G401 (cell line): ENCODE measurements at regions not wholly inside any gene's neighbourhood (a gene's known extent, or its start where the extent isn't known, plus 50 kb on each side); places are given as distances from the start of the nearest gene placed in this dataset.
A peak's percentile ranks its signal among the peaks of the same experiment; 100 is the strongest.

Experiments
- DNase-seq: peaks from one replicate; pipeline ENCODE4 v3.0.0-alpha.2; 2015; ENCODE audit warnings: low spot score
- in situ Hi-C: cut with HindIII; loops from 2 replicates; pipeline ENCODE4 v1.10.0; 2016; ENCODE audit warnings: low sequenced_read_pairs, mixed read lengths

GRCh38 chr1:11338284-11338924 lies 65.4 kb downstream of the UBIAD1 start:
- DNase-seq = no peak
- in situ Hi-C loops = no loop called here

GRCh38 chr1:11339346-11340232 lies 66.6 kb downstream of the UBIAD1 start:
- no peak for DNase-seq
- in situ Hi-C loops = no loop called here

DNA sequence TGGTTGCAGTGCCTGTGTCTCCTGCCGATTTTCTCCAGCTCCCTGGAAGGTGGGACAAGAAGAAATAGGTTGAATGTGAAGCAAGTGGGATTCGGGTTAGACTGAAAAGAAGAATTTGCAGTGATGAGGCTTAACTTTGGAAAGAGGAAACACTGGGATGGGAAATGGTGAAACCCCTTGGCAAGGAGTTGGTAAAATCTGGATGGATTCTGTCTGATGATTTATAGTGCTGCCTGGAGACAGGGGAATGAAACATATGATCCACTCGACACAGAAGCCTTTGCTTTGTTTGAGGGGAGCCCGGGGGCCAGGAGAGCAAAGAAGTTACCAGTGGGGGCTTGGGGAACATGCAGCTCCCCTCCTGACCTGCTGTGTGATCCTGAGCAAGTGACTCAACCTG lies 67.2 kb downstream of the UBIAD1 start:
- no peak for DNase-seq
- in situ Hi-C loops = no loop called here

GRCh38 chr1:11341901-11342552 lies 69.0 kb downstream of the UBIAD1 start:
- in situ Hi-C loops = no loop called here
- no peak for DNase-seq

- no peak for DNase-seq
Observed at GRCh38 chr1:11342621-11343032, 69.6 kb downstream of the UBIAD1 start.

DNA sequence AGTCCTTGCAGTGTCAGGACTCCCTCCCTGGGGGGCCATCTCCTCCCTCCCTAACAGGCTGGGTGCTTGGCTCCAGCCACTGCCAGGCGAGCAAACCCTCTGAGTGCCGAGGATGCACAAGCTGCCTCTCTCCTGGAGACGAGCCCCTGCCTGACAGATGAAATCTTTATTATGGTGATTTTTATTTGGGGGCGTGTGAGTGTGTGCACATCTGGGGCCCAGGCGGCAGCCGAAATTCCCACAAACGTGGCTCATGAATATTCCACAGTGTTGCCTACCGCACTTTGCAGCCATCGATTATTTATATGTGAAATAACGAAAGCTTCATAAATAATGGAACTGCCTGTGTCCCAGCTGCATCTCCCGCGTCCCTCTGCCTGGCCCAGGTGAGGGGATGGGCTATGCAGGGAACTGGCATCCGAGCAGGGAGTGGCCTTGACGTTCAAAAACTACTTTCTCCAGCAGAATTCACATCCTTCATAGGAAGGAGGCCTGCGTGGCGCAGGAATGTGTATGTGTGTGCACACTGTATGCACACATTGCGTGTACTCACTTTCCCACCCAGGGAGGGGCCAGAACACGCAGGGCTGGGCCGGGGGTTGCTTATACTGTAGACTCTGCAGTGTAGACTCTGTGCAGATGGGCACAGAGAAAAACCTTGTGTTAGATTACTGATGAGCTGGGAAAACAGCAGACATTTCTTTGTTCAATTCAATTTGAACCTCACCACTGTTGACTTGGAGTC lies 73.1 kb downstream of the UBIAD1 start:
- in situ Hi-C loops = no loop called here

More at GRCh38 chr1:11342621-11343032, 69.6 kb downstream of the UBIAD1 start:
- in situ Hi-C loops = no loop called here

DNA sequence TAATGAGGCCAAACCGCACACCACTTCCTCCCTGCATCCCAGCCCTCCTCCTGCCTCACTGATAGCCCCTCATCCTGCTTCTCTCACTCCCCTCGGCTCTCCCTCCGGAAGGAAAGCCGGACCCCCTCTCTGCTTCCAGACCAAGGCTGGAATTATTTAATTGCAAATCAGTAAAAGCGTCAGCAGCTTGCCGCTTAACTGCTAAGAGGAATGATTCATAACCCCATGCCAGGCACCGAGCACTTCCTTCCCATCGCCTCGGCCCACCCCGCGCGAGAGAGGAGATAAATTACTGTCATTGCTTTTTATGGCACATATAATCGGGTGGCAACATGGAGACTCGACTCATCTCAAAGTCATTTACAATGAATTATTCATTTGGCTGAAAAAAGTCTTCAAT lies 77.3 kb downstream of the UBIAD1 start:
- DNase-seq = no peak
- in situ Hi-C loops = no loop called here

More for the DNA sequence above, 73.1 kb downstream of the UBIAD1 start:
- DNase-seq = no peak

- in situ Hi-C loops = no loop called here
Observed at GRCh38 chr1:11352058-11352715, 79.2 kb downstream of the UBIAD1 start.

DNA sequence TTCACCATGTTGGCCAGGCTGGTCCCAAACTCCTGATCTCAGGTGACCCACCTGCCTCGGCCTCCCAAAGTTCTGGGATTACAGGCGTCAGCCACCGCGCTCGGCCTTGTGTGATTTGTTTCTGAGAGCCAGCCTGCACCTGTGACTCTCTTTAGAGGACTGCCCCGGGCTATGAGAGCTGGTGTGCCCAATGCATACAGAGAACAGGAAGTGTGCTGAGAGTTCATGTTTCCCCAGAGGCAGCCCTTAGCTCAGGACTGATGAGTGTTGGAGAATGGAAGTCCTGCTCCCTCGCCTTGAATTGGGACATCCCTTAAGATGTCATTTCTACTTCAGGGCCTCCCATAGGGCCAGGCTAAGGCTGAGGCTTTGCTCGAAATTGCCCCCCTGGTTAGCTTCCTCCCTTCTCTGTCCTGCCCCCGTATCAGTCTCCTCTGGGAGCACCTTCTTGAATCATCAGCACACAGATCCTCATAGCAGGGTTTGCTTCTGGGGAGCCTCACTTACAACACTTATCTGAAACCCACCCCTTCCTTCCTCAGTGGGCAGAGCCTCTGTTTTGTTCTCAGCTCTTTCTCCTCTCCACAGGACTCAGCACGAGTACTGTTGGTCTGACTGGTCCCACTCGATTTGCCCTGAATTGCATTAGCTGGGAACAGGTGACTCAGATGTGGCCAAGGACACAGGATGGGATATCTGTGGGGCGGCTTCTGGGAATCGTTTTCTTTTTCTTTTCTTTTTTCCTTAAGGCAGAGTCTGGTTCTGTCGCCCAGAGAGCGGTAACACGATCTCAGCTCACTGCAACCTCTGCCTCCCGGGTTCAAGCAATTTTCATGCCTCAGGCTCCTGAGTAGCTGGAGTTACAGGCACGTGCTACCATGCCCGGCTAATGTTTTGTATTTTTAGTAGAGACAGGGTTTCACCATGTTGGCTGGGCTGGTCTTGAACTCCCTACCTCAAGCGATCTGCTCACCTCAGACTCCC lies 80.1 kb downstream of the UBIAD1 start:
- in situ Hi-C loops = no loop called here
- no peak for DNase-seq

More at GRCh38 chr1:11352058-11352715, 79.2 kb downstream of the UBIAD1 start:
- DNase-seq = no peak

DNA sequence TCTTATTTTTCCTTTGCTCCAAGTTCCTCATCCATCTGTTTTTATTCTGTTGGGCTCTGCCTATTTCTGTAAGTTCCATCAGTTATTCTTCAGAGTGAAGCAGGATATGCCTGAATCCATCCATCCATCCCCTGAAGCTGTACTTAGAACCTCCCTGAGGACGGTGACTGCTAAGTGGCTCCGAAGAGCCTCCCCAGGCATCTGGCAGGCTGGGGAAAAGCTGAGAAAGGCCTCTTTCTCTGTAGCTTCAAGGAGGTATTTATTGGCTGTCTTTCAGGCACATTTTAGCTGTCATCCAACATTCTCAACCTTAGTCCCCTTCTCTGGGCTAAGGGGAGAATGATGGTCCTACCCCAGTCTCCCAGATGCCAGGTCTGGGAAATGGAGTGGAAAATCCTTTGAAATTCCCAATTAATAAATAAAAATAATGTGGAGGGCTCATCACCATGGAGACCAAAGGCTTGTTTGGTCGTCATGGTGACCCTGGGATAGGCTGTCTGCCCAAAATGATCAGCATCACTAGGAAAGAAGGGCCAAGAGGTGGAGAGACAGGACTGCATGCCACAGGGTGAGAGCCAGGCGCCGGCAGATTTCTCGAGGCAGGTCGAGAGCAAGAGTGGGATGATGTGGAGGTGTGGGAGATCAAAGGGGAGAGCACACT lies 82.0 kb downstream of the UBIAD1 start:
- DNase-seq = no peak
- in situ Hi-C loops = no loop called here

GRCh38 chr1:11355559-11356475 lies 82.8 kb downstream of the UBIAD1 start:
- DNase-seq = peak; percentile 27
- in situ Hi-C loops = no loop called here

- in situ Hi-C loops = no loop called here
- peak; percentile 12 for DNase-seq
Observed at GRCh38 chr1:11357276-11357675, 84.3 kb downstream of the UBIAD1 start.

GRCh38 chr1:11358984-11359383 lies 86.0 kb downstream of the UBIAD1 start:
- in situ Hi-C loops = no loop called here

DNA sequence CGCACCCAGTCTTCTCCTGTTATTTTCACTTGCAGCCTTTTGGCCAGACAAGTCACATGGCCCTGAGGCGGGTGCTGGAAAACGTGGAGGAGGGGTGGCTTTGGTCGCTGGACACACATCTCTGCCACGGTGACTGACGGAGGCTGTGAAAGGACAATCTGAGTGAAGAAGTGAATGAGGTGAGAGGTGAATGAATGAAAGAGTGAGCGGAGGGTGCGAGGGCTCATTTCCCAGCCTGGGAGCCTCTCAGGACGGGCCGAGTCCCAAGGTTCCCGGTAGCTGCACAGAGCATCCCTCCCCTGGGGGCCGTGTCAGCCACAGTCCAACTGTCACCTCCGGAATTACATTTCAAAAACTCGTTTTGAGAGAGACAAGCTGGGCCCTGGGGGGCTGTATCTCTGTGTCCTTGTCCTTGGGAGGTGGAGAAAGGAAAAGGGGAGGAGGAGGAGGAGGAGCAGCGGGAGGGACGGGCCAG lies 89.6 kb downstream of the UBIAD1 start:
- in situ Hi-C loops = no loop called here
- no peak for DNase-seq

More at GRCh38 chr1:11358984-11359383, 86.0 kb downstream of the UBIAD1 start:
- peak; percentile 31 for DNase-seq

- in situ Hi-C loops = no loop called here
- no peak for DNase-seq
Observed at GRCh38 chr1:11364170-11364569, 91.2 kb downstream of the UBIAD1 start.

- in situ Hi-C loops = no loop called here
- no peak for DNase-seq
Observed at GRCh38 chr1:11365744-11366387, 92.9 kb downstream of the UBIAD1 start.
